Activated CD8-positive, alpha-beta T cell treated with anti-CD3 and anti-CD28 coated beads for 36 hours (primary cell): ENCODE measurements at regions not wholly inside any gene's neighbourhood (a gene's known extent, or its start where the extent isn't known, plus 50 kb on each side); places are given as distances from the start of the nearest gene placed in this dataset.
A peak's percentile ranks its signal among the peaks of the same experiment; 100 is the strongest.

ENCODE experiments used
- ATAC-seq: fragments of 200-7000 bp; cut with Tn5 transposase; one replicate; pipeline ENCODE4 v1.10.0; 2021; ENCODE audit warnings: mild to moderate bottlenecking, moderate library complexity
- CTCF ChIA-PET: fragments of 350-600 bp; sonication (Branson Sonifier 250); formaldehyde crosslinking; loops from one replicate; lab custom pipeline; 2021; ENCODE audit warnings: antibody characterized with exemption; lab: Charles Lee
- POLR2A ChIA-PET: fragments of 350-600 bp; sonication (Branson Sonifier 250); formaldehyde crosslinking; loops from one replicate; lab custom pipeline; 2021; ENCODE audit warnings: antibody characterized with exemption; lab: Charles Lee
- DNase-seq: peaks from one replicate; pipeline ENCODE4 v3.0.0-alpha.2; 2020
- H3K27ac Mint-ChIP-seq: one replicate; pipeline ENCODE4 v1.8.0; 2021; ENCODE audit warnings: mild to moderate bottlenecking, mixed read lengths
- H3K27me3 Mint-ChIP-seq: one replicate; pipeline ENCODE4 v1.8.0; 2021; ENCODE audit warnings: mixed read lengths
- H3K36me3 Mint-ChIP-seq: one replicate; pipeline ENCODE4 v1.8.0; 2021; ENCODE audit warnings: low read depth, mixed read lengths
- H3K4me1 Mint-ChIP-seq: one replicate; pipeline ENCODE4 v1.8.0; 2021; ENCODE audit warnings: low read depth, mixed read lengths
- H3K4me3 Mint-ChIP-seq: one replicate; pipeline ENCODE4 v1.8.0; 2021; ENCODE audit warnings: mild to moderate bottlenecking, moderate library complexity, mixed read lengths
- H3K9me3 Mint-ChIP-seq: one replicate; pipeline ENCODE4 v1.8.0; 2021; ENCODE audit warnings: mixed read lengths
- intact Hi-C: fragments of 100-400 bp; cut with micrococcal nuclease; formaldehyde crosslinking; loops from one replicate; pipeline ENCODE4 v1.10.0; 2022
- TF ChIP-seq, protein P1 (sequence below): fragments of 200-600 bp; IDR thresholded peaks from one replicate; pipeline ENCODE4 v1.8.0; 2022; ENCODE audit warnings: antibody characterized with exemption, mild to moderate bottlenecking

DNA sequence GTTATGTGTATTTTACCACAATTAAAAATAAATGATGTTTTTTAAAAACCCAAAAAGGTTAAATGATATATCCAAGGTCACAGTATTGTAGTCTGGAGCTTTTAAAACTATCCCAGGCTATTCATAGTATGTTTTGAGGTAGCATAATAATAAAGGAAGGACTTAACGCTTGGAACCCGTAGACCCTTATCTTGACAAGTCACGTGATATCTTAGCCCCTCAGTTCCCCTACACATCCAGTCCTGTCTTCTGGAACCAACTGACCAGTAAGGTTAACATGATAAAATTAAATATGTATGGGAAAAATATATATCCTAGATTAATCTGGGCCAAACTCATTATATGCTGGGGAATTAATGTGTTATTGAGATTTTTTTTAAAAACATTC, 142.2 kb downstream of the RXFP2 start:
- intact Hi-C loops, result no loop called here
- TF ChIP-seq, protein P1, sequence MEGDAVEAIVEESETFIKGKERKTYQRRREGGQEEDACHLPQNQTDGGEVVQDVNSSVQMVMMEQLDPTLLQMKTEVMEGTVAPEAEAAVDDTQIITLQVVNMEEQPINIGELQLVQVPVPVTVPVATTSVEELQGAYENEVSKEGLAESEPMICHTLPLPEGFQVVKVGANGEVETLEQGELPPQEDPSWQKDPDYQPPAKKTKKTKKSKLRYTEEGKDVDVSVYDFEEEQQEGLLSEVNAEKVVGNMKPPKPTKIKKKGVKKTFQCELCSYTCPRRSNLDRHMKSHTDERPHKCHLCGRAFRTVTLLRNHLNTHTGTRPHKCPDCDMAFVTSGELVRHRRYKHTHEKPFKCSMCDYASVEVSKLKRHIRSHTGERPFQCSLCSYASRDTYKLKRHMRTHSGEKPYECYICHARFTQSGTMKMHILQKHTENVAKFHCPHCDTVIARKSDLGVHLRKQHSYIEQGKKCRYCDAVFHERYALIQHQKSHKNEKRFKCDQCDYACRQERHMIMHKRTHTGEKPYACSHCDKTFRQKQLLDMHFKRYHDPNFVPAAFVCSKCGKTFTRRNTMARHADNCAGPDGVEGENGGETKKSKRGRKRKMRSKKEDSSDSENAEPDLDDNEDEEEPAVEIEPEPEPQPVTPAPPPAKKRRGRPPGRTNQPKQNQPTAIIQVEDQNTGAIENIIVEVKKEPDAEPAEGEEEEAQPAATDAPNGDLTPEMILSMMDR, result no peak
- no peak overlapping the region for H3K4me3 Mint-ChIP-seq
- H3K27me3 Mint-ChIP-seq, result no peaks in the 10 kb centered on the region
- DNase-seq (no peak), ATAC-seq (no peak)
- H3K27ac Mint-ChIP-seq, result no peak overlapping the region
- CTCF ChIA-PET, result no interaction called here
- H3K36me3 Mint-ChIP-seq, result no peaks in the 10 kb centered on the region
- H3K9me3 Mint-ChIP-seq, result no peaks in the 10 kb centered on the region
- POLR2A ChIA-PET, result no interaction called here
- H3K4me1 Mint-ChIP-seq, result peaks cover 3% of the 10 kb centered on the region

GRCh38 chr13:31882794-31883193, 143.5 kb downstream of the RXFP2 start:
- TF ChIP-seq, protein P1, result no peak
- H3K4me1 Mint-ChIP-seq, result peaks cover 3% of the 10 kb centered on the region
- intact Hi-C loops, result no loop called here
- H3K27me3 Mint-ChIP-seq, result no peaks in the 10 kb centered on the region
- H3K9me3 Mint-ChIP-seq, result no peaks in the 10 kb centered on the region
- ChIA-PET CTCF (no interaction called here), POLR2A (no interaction called here)
- ATAC-seq (peak; percentile 24), DNase-seq (peak; percentile 10)
- no peaks in the 10 kb centered on the region for H3K36me3 Mint-ChIP-seq
- H3K27ac Mint-ChIP-seq, result no peak overlapping the region
- no peak overlapping the region for H3K4me3 Mint-ChIP-seq

- POLR2A ChIA-PET, result no interaction called here
- ATAC-seq, result no peak
These were observed 145.2 kb downstream of the RXFP2 start for GRCh38 chr13:31884556-31884955.

DNA sequence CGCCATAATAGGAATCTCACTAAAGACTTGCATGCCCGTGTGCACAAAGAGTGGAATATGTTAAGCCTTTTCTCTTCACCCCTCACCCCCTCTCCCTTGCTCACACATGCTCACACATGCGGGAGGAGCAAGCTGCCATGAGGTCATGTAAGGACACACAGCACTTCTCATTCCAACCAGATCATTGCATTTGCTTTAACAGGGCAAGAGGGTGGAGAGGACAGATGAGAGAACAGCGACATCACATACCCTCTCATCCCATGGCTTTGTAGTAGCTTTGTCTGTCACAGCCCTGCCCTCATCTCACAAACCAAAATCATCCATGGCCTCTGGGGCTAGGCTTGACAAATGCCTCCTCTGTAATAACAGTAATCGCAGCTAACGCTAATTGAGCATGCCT, 145.6 kb upstream of the FRY start:
- CTCF ChIA-PET, result no interaction called here
- no peaks in the 10 kb centered on the region for H3K36me3 Mint-ChIP-seq
- no peak overlapping the region for H3K27ac Mint-ChIP-seq
- POLR2A ChIA-PET, result no interaction called here
- ATAC-seq (no peak), DNase-seq (no peak)
- H3K4me3 Mint-ChIP-seq, result no peak overlapping the region
- H3K4me1 Mint-ChIP-seq, result peaks cover 1% of the 10 kb centered on the region
- no peaks in the 10 kb centered on the region for H3K9me3 Mint-ChIP-seq
- H3K27me3 Mint-ChIP-seq, result no peaks in the 10 kb centered on the region
- intact Hi-C loops, result no loop called here
- TF ChIP-seq, protein P1, result no peak

More at GRCh38 chr13:31884556-31884955, 145.2 kb downstream of the RXFP2 start:
- DNase-seq, result no peak
- TF ChIP-seq, protein P1, result no peak
- H3K36me3 Mint-ChIP-seq, result no peaks in the 10 kb centered on the region
- H3K4me1 Mint-ChIP-seq, result peaks cover 3% of the 10 kb centered on the region
- H3K9me3 Mint-ChIP-seq, result no peaks in the 10 kb centered on the region
- CTCF ChIA-PET, result no interaction called here
- intact Hi-C loops, result no loop called here
- H3K27me3 Mint-ChIP-seq, result no peaks in the 10 kb centered on the region
- H3K4me3 Mint-ChIP-seq, result no peak overlapping the region
- no peak overlapping the region for H3K27ac Mint-ChIP-seq

- no peak overlapping the region for H3K4me3 Mint-ChIP-seq
- ChIA-PET POLR2A (no interaction called here), CTCF (interaction anchor here (1.8 kb wide), 1 partner anchor 23 kb away, joined by 6 read pairs; no protein-coding TSS in a partner anchor)
- H3K4me1 Mint-ChIP-seq, result no peaks in the 10 kb centered on the region
- no peak overlapping the region for H3K27ac Mint-ChIP-seq
- ATAC-seq (no peak), DNase-seq (no peak)
- intact Hi-C loops, result no loop called here
- H3K9me3 Mint-ChIP-seq, result no peaks in the 10 kb centered on the region
- H3K36me3 Mint-ChIP-seq, result no peaks in the 10 kb centered on the region
- H3K27me3 Mint-ChIP-seq, result no peaks in the 10 kb centered on the region
- TF ChIP-seq, protein P1, result no peak
These were observed 144.3 kb upstream of the FRY start for GRCh38 chr13:31887286-31887685.
